ENCODE measurements at regions not wholly inside any gene's neighbourhood (a gene's known extent, or its start where the extent isn't known, plus 50 kb on each side); places are given as distances from the start of the nearest gene placed in this dataset.

DNA sequence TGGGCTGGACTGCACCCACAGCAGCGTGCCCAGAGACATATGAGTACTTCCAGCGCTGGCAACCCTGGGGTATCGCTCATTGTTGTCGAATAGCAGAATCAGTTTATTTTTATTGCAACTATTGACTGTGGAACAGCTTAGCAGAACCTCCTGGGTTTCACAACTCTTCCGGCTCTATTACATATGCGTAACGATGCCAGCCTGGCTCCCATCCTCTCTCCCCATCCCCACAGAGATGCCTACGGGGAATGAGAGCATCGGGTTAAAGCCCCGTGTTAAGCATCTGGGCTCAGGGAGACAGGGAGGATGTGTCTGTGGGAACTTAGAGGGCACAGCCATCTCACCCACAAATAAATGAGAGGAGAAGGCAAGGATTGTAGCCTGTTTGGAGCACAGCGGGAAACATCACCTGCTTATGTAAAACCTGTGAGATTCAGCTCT lies 76.6 kb upstream of the DLG1 start:
- TF ChIP-seq CTCF (IDR thresholded peaks at IDR 0.05) = no peak
- TF ChIP-seq POLR2A (IDR thresholded peaks at IDR 0.05) = no peak
- no peak for TF ChIP-seq POLR2AphosphoS5 (IDR thresholded peaks at IDR 0.05)
- no peak for TF ChIP-seq EP300 (IDR thresholded peaks at IDR 0.05)
